Gastroesophageal sphincter (tissue), 4 donors: ENCODE measurements at regions not wholly inside any gene's neighbourhood (a gene's known extent, or its start where the extent isn't known, plus 50 kb on each side); places are given as distances from the start of the nearest gene placed in this dataset.

Source experiments
- ATAC-seq: fragments of 150-250 bp; one replicate; pipeline ENCODE4 v1.9.1; 2016; ENCODE audit warnings: mild to moderate bottlenecking, moderate library complexity
- H3K27ac ChIP-seq, 4 donors: fragments of 200-600 bp; sonication (generic) in 3 of 4; 1 replicate in 3 of 4; 2 replicates in 1 of 4; pipeline ENCODE4 v1.5.1; 2016 to 2019
- H3K27me3 ChIP-seq: fragments of 200-600 bp; sonication (generic); one replicate; pipeline ENCODE4 v1.5.1; 2019
- H3K36me3 ChIP-seq, 2 donors: fragments of 200-600 bp; sonication (generic); one replicate each; pipeline ENCODE4 v1.5.1; 2019; ENCODE audit warnings: control low read depth in 1 of 2
- H3K4me1 ChIP-seq, 3 donors: fragments of 200-600 bp; sonication (generic); 1 replicate in 2 of 3; 2 replicates in 1 of 3; pipeline ENCODE4 v1.5.1; 2016 to 2019; ENCODE audit warnings: control low read depth in 2 of 3
- H3K4me3 ChIP-seq, 2 donors: fragments of 200-600 bp; sonication (generic); one replicate each; pipeline ENCODE4 v1.5.1; 2019; ENCODE audit warnings: mild to moderate bottlenecking in 1 of 2, moderate library complexity in 1 of 2
- H3K9me3 ChIP-seq, 3 donors: fragments of 200-600 bp; sonication (generic); one replicate each; pipeline ENCODE4 v1.5.1; 2017 to 2019; ENCODE audit warnings: control low read depth in 2 of 3
- CTCF ChIP-seq, 4 experiments: fragments of 200-600 bp in 2 of 4; fragments of 450-650 bp in 2 of 4; sonication (generic) in 1 of 4; IDR thresholded peaks; one replicate each; pipeline ENCODE4 v1.5.1; 2017 to 2019; ENCODE audit warnings: antibody characterized with exemption in 4 of 4, mild to moderate bottlenecking in 2 of 4, moderate library complexity in 2 of 4
- EP300 ChIP-seq: sonication (generic); formaldehyde crosslinking; IDR thresholded peaks from one replicate; pipeline ENCODE4 v1.6.1; 2017; ENCODE audit warnings: antibody characterized with exemption, mild to moderate bottlenecking
- POLR2A ChIP-seq, 2 donors: fragments of 450-650 bp; IDR thresholded peaks; one replicate each; pipeline ENCODE4 v1.6.1; 2017; ENCODE audit warnings: antibody characterized with exemption in 2 of 2, mild to moderate bottlenecking in 2 of 2, moderate library complexity in 1 of 2
- POLR2AphosphoS5 ChIP-seq: sonication (generic); formaldehyde crosslinking; IDR thresholded peaks from one replicate; pipeline ENCODE4 v1.6.1; 2017; ENCODE audit warnings: antibody characterized with exemption
- WGBS, 2 donors: methylation state at CpG; one replicate each; pipeline ENCODE4 v1.1.5; 2018; ENCODE audit warnings: low coverage in 1 of 2; 5-methylcytosine and 5-hydroxymethylcytosine counted together

GRCh38 chr10:130363899-130364445, 227.8 kb downstream of the GLRX3 start:
- Histone ChIP-seq H3K27ac (no peak overlapping the region), H3K9me3 (no peaks in the 10 kb centered on the region), H3K4me3 (no peak overlapping the region), H3K27me3 (peaks cover 17% of the 10 kb centered on the region), H3K36me3 (no peaks in the 10 kb centered on the region), H3K4me1 (no peaks in the 10 kb centered on the region)
- 75 to 92% methylated on average over 1 to 8 of the region's 8 CpGs for WGBS, 2 donors
- no peak for ATAC-seq
- TF ChIP-seq POLR2A (IDR thresholded peaks at IDR 0.05): no peak
- no peak for TF ChIP-seq EP300
- TF ChIP-seq CTCF (IDR thresholded peaks at IDR 0.05): no peak
- no peak for TF ChIP-seq POLR2AphosphoS5

GRCh38 chr10:130364631-130365411, 228.6 kb downstream of the GLRX3 start:
- TF ChIP-seq POLR2A (IDR thresholded peaks at IDR 0.05) (no peak), EP300 (no peak), CTCF (IDR thresholded peaks at IDR 0.05) (no peak), POLR2AphosphoS5 (no peak)
- Histone ChIP-seq H3K4me3 (no peak overlapping the region), H3K27ac (no peak overlapping the region), H3K9me3 (no peaks in the 10 kb centered on the region), H3K36me3 (no peaks in the 10 kb centered on the region), H3K27me3 (peaks cover 21% of the 10 kb centered on the region), H3K4me1 (no peaks in the 10 kb centered on the region)
- no peak for ATAC-seq
- WGBS, 2 donors: 65 to 70% methylated on average over 12 to 13 of the region's 17 CpGs

GRCh38 chr10:130368761-130369560, 232.8 kb downstream of the GLRX3 start:
- Histone ChIP-seq H3K36me3 (no peaks in the 10 kb centered on the region), H3K9me3 (peaks cover 0 to 7% (median 0%) of the 10 kb centered on the region in 3 donors), H3K4me3 (no peak overlapping the region), H3K27me3 (peaks cover 13% of the 10 kb centered on the region), H3K27ac (no peak overlapping the region), H3K4me1 (no peaks in the 10 kb centered on the region)
- no peak for ATAC-seq
- TF ChIP-seq POLR2AphosphoS5 (no peak), CTCF (IDR thresholded peaks at IDR 0.05) (no peak), POLR2A (IDR thresholded peaks at IDR 0.05) (no peak), EP300 (no peak)
- WGBS, 2 donors: 68 to 72% methylated on average over 11 to 18 of the region's 20 CpGs

- Histone ChIP-seq H3K27ac (no peak overlapping the region), H3K9me3 (peaks cover 0 to 10% (median 0%) of the 10 kb centered on the region in 3 donors), H3K27me3 (peaks cover 13% of the 10 kb centered on the region), H3K4me1 (no peaks in the 10 kb centered on the region), H3K36me3 (no peaks in the 10 kb centered on the region), H3K4me3 (no peak overlapping the region)
- 73 to 75% methylated on average over 3 to 4 of the region's 13 CpGs for WGBS, 2 donors
- TF ChIP-seq POLR2AphosphoS5 (no peak), POLR2A (IDR thresholded peaks at IDR 0.05) (no peak)
- ATAC-seq: no peak
Observed at GRCh38 chr10:130369645-130370381, 233.6 kb downstream of the GLRX3 start.

- H3K4me3 ChIP-seq: no peak overlapping the region
- TF ChIP-seq POLR2AphosphoS5 (no peak), EP300 (no peak), CTCF (IDR thresholded peaks at IDR 0.05) (no peak), POLR2A (IDR thresholded peaks at IDR 0.05) (no peak)
- H3K36me3 ChIP-seq: no peaks in the 10 kb centered on the region
- peaks cover 13% of the 10 kb centered on the region for H3K27me3 ChIP-seq
- H3K27ac ChIP-seq: no peak overlapping the region
- no peaks in the 10 kb centered on the region for H3K4me1 ChIP-seq
- peaks cover 0 to 17% (median 0%) of the 10 kb centered on the region in 3 donors for H3K9me3 ChIP-seq
- ATAC-seq: no peak
- WGBS, 2 donors: 50 to 82% methylated on average over 6 to 8 of the region's 10 CpGs
Observed at GRCh38 chr10:130370721-130371120, 234.5 kb downstream of the GLRX3 start.
